Nephron progenitor cell (in vitro differentiated cells): ENCODE measurements at regions not wholly inside any gene's neighbourhood (a gene's known extent, or its start where the extent isn't known, plus 50 kb on each side); places are given as distances from the start of the nearest gene placed in this dataset.
A peak's percentile ranks its signal among the peaks of the same experiment; 100 is the strongest.

Experiments used
- DNase-seq: peaks from one replicate; pipeline ENCODE4 v3.0.0; 2021
- H3K27ac Mint-ChIP-seq: 2 replicates; pipeline ENCODE4 v1.8.0; 2021; ENCODE audit warnings: mild to moderate bottlenecking, moderate library complexity, mixed read lengths
- H3K27me3 Mint-ChIP-seq: 2 replicates; pipeline ENCODE4 v1.8.0; 2021; ENCODE audit warnings: mild to moderate bottlenecking, low read depth, mixed read lengths; ENCODE audit not compliant: poor library complexity
- H3K36me3 Mint-ChIP-seq: 2 replicates; pipeline ENCODE4 v1.8.0; 2021; ENCODE audit warnings: low read depth, mixed read lengths
- H3K4me1 Mint-ChIP-seq: 2 replicates; pipeline ENCODE4 v1.8.0; 2021; ENCODE audit warnings: mixed read lengths
- H3K4me3 Mint-ChIP-seq: 2 replicates; pipeline ENCODE4 v1.8.0; 2021; ENCODE audit warnings: mild to moderate bottlenecking, moderate library complexity, mixed read lengths
- H3K9me3 Mint-ChIP-seq: 2 replicates; pipeline ENCODE4 v1.8.0; 2021; ENCODE audit warnings: mild to moderate bottlenecking, moderate library complexity, mixed read lengths
- TF ChIP-seq, protein P1 (sequence below): fragments of 200-600 bp; sonication (generic); IDR thresholded peaks from 2 replicates; pipeline ENCODE4 v1.5.0; 2021; ENCODE audit warnings: antibody characterized with exemption

DNA sequence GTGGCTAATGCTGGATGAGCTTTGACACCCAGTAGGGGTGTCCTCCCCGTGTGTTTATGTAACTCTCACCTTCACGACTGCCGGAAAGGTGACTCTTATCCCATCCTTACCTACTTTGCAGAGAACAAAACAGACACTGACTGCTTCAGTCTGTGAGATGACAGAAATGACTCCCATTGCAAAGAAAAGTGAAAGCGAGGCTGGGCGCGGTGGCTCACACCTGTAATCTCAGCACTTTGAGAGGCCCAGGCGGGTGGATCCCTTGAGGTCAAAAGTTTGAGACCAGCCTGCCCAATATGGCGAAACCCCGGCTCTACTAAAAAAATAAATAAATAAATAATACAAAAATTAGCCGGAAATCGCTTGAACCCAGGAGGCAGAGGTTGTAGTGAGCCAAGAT lies 106.4 kb upstream of the ANO1 start:
- Mint-ChIP-seq H3K4me1 (peaks cover 53% of the 10 kb centered on the region), H3K4me3 (no peak overlapping the region), H3K27me3 (peaks cover 21% of the 10 kb centered on the region), H3K9me3 (no peaks in the 10 kb centered on the region), H3K36me3 (no peaks in the 10 kb centered on the region), H3K27ac (no peak overlapping the region)
- TF ChIP-seq, protein P1, sequence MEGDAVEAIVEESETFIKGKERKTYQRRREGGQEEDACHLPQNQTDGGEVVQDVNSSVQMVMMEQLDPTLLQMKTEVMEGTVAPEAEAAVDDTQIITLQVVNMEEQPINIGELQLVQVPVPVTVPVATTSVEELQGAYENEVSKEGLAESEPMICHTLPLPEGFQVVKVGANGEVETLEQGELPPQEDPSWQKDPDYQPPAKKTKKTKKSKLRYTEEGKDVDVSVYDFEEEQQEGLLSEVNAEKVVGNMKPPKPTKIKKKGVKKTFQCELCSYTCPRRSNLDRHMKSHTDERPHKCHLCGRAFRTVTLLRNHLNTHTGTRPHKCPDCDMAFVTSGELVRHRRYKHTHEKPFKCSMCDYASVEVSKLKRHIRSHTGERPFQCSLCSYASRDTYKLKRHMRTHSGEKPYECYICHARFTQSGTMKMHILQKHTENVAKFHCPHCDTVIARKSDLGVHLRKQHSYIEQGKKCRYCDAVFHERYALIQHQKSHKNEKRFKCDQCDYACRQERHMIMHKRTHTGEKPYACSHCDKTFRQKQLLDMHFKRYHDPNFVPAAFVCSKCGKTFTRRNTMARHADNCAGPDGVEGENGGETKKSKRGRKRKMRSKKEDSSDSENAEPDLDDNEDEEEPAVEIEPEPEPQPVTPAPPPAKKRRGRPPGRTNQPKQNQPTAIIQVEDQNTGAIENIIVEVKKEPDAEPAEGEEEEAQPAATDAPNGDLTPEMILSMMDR: no peak
- DNase-seq: no peak

DNA sequence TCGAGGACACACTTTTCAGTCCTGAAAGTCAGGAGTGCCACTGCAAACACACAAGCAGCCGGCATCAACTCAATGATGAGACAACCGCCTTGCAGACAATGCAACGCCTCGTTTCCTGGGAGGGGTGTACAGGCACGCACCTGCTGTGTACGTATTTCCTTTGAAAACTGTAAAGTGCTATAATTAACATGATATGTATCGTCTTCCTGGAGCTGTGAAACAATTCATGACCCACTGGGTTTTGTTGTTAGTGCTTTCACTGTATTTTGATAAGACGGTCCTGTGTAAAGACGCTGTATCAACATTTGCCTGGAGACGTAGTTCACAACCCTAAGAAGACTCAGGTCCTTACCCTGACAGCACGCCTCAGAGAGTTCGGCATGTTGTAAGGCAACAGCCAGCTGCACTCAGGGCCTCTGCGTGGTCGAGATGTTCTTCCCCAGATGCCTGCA lies 105.7 kb upstream of the ANO1 start:
- TF ChIP-seq, protein P1: no peak
- Mint-ChIP-seq H3K9me3 (no peaks in the 10 kb centered on the region), H3K4me3 (no peak overlapping the region), H3K36me3 (no peaks in the 10 kb centered on the region), H3K4me1 (peaks cover 59% of the 10 kb centered on the region), H3K27ac (no peak overlapping the region), H3K27me3 (peaks cover 21% of the 10 kb centered on the region)
- DNase-seq: no peak

DNA sequence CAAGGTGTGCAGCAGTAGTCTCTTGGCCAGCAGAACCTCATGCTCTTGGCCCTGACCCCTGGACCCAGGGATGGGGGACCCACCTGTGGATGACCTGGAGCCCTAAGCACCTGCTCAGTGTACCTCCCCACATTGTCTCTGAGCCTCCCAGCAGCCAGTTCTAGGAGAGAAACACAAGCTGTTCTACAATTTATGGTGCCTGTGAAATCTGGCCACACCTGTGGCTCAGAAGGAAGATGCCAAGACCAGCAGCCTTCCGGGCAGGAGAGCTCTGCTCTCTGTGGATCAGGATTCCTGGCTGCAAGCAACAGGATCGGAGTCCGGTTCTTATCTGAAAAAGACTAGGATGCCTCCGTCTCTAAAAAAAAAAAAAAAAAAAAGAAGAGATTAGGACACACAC lies 103.6 kb upstream of the ANO1 start:
- no peak for DNase-seq
- TF ChIP-seq, protein P1: no peak
- H3K9me3 Mint-ChIP-seq: no peaks in the 10 kb centered on the region
- peaks cover 26% of the 10 kb centered on the region for H3K27me3 Mint-ChIP-seq
- no peak overlapping the region for H3K4me3 Mint-ChIP-seq
- H3K36me3 Mint-ChIP-seq: no peaks in the 10 kb centered on the region
- H3K4me1 Mint-ChIP-seq: peaks cover 71% of the 10 kb centered on the region
- no peak overlapping the region for H3K27ac Mint-ChIP-seq

DNA sequence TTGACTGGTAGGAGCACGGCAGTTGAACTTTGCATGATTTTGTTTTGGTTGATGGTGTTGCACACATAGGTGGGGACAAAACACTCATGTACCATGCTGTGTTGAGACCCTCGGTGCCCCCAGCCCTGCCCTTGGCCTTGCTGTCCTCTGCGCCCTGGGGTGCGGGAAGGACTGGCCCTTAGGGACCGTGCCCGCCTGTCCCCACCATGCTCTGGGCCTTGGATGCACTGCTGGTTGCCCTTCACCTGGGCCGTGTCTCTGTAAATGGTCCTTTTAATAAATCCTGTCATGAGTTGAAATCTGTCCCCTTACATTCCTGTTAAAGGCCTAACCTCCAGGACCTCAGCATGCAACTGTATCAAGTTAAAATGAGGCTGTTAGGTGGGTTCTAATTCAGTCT lies 102.3 kb upstream of the ANO1 start:
- Mint-ChIP-seq H3K9me3 (no peaks in the 10 kb centered on the region), H3K4me1 (peaks cover 64% of the 10 kb centered on the region), H3K36me3 (no peaks in the 10 kb centered on the region), H3K4me3 (no peak overlapping the region), H3K27me3 (peaks cover 39% of the 10 kb centered on the region), H3K27ac (no peak overlapping the region)
- TF ChIP-seq, protein P1: no peak
- DNase-seq: no peak

DNA sequence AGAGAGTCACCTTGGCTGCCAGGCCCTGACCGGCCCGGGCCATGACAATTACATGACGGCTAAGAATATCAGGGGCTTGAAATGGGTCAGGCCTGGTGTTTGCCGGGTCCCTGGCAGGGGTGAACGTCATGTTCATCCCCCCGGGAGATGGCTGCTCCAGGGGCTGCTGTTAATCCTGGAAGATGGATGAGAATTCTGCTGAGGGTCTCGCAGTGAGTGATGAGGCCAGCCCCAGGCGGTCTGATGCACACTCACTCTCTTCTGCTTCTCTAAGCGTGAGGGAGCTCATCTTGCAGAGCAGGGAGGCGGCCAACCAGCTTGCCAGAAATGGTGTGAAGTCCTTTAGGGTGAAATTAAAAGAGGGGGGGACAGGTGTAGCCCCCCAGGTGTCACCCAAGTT lies 101.3 kb upstream of the ANO1 start:
- Mint-ChIP-seq H3K27ac (no peak overlapping the region), H3K4me3 (no peak overlapping the region), H3K9me3 (no peaks in the 10 kb centered on the region), H3K36me3 (no peaks in the 10 kb centered on the region), H3K4me1 (peaks cover 58% of the 10 kb centered on the region), H3K27me3 (peaks cover 46% of the 10 kb centered on the region)
- no peak for DNase-seq
- TF ChIP-seq, protein P1: no peak

DNA sequence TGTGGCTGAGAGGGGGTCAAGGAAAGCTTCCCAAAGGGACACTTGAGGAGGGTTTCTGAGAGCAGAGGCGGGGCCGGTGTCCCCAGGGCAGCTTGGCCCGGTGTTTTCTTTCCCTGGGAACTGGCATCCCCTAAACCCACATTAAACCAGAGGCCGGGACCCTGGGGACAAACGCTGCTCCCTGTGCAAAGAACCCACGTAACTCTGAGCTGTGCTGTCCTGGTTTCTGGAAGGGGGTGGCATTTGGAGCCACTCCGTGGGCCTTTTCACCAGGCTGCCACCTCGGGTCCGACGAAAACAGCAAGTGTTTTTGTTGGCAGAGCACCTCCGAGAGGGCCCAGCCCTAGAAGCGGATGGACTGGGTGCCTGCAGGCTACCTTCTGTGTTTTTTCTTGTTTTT lies 100.2 kb upstream of the ANO1 start:
- Mint-ChIP-seq H3K9me3 (no peaks in the 10 kb centered on the region), H3K4me1 (peaks cover 56% of the 10 kb centered on the region), H3K27me3 (peaks cover 51% of the 10 kb centered on the region), H3K27ac (no peak overlapping the region), H3K4me3 (no peak overlapping the region), H3K36me3 (no peaks in the 10 kb centered on the region)
- TF ChIP-seq, protein P1: no peak
- DNase-seq: peak; percentile 33
